GM23248 (cell line): ENCODE measurements at regions not wholly inside any gene's neighbourhood (a gene's known extent, or its start where the extent isn't known, plus 50 kb on each side); places are given as distances from the start of the nearest gene placed in this dataset.

Experiments used
- EZH2 ChIP-seq: fragments of 200-600 bp; sonication (generic); IDR thresholded peaks from 2 replicates; pipeline ENCODE4 v1.6.1; 2018; ENCODE audit warnings: antibody characterized with exemption, mild to moderate bottlenecking; ENCODE audit not compliant: insufficient read depth, poor library complexity, severe bottlenecking
- EZH2phosphoT487 ChIP-seq: fragments of 200-600 bp; sonication (generic); IDR thresholded peaks from 2 replicates; pipeline ENCODE4 v1.6.1; 2018; ENCODE audit warnings: antibody characterized with exemption, moderate library complexity, mild to moderate bottlenecking, low read depth; ENCODE audit not compliant: insufficient read depth

- TF ChIP-seq EZH2 (no peak), EZH2phosphoT487 (no peak)
Observed at GRCh38 chr12:41993283-41993682, 151.4 kb downstream of the GXYLT1 start.
